ENCODE measurements at regions not wholly inside any gene's neighbourhood (a gene's known extent, or its start where the extent isn't known, plus 50 kb on each side); places are given as distances from the start of the nearest gene placed in this dataset.
"Not testable (repeated sequence)": the region's sequence is repeated elsewhere in the genome, so short reads cannot be mapped to it uniquely, and the experiment has no call there.

GRCh38 chr5:16987776-16988175, 51.7 kb upstream of the MYO10 start:
- ATAC-seq: no peak

- ATAC-seq: not testable (repeated sequence)
These were observed 54.9 kb upstream of the MYO10 start for GRCh38 chr5:16990817-16991520.

- peak; percentile 42 for ATAC-seq
These were observed 55.9 kb upstream of the MYO10 start for GRCh38 chr5:16992006-16992405.

- no peak for ATAC-seq
These were observed 56.4 kb upstream of the MYO10 start for GRCh38 chr5:16992444-16992843.

- no peak for ATAC-seq
These were observed 58.5 kb upstream of the MYO10 start for GRCh38 chr5:16994565-16994964.

GRCh38 chr5:16995372-16995771, 59.3 kb upstream of the MYO10 start:
- ATAC-seq: no peak

GRCh38 chr5:17000291-17000939, 64.3 kb upstream of the MYO10 start:
- no peak for ATAC-seq

- no peak for ATAC-seq
These were observed 65.3 kb upstream of the MYO10 start for GRCh38 chr5:17001428-17001827.

- ATAC-seq: no peak
These were observed 68.5 kb upstream of the MYO10 start for GRCh38 chr5:17004441-17005106.

DNA sequence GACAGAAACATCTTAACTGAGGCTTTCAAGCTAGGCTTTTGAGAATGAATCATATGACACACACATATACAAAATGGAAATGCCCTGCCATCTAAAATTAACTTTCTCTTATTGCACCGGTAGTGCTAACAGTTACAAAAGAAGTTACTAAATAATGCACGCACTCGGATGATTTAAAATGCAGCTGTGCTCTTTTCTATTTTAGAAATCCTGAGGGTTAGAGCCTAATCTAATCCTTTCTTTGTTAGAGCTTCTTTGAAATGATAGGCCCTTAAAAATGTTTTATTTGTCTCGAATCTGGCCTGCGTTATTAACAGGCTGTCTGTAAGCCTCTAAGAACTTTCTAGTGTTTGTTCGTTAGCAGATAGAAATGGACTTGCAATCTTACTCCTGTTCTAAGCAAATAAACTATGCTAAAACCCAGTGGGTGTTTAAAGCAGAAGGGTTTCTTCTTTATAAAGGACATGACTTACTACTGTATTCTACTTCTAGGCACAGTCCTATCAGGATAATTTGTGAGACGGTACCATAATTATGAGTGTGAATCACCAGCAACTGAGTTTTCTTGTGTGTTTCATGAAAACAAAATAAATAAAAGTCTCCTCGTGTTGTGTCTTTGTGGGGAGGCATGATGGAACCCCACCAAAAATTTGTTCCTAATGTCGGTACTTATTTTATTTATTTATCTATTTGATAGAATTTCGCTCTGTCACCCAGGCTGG, 69.2 kb upstream of the MYO10 start:
- no peak for ATAC-seq

GRCh38 chr5:17012289-17012688, 76.2 kb upstream of the MYO10 start:
- peak; percentile 69 for ATAC-seq

GRCh38 chr5:17014686-17015085, 78.6 kb upstream of the MYO10 start:
- ATAC-seq: peak; percentile 22

GRCh38 chr5:17018871-17019270, 82.8 kb upstream of the MYO10 start:
- ATAC-seq: peak; percentile 41

- no peak for ATAC-seq
These were observed 83.2 kb upstream of the MYO10 start for GRCh38 chr5:17019324-17019723.

- no peak for ATAC-seq
These were observed 84.9 kb upstream of the MYO10 start for GRCh38 chr5:17020678-17021601.

DNA sequence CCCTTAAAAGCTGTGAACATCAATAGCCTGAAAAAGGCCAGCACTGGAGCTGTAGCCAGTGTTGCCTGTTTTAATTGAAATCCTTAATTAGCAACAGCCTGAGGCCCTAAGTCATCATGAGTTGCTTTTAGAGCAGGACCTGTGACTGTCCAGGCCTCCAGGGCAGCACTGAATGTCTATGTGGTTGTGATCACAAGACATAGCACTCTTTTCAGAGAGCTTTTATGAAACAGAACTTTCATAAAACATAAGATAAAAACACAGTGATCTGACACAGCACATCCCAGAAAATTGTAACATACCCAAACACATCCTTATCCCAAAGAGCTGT, 85.5 kb upstream of the MYO10 start:
- no peak for ATAC-seq

DNA sequence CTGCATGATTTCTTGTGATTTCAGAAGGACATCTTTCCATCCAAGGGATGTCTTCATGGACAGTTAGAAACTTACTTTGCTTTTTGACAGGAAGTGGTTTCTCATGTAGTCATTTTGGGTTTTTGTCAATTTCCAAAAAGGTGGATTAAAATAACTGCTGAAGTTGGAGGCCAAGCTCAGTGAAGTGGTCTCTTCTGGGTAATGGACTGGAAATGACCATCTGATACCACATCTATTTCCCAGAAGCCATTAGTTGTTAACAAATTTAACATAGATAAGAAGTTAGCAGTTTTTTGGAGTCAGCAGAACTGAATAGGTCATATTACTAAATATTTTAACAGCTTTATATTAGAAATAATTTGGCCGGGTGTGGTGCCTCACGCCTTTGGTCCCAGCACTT, 86.2 kb upstream of the MYO10 start:
- ATAC-seq: no peak

DNA sequence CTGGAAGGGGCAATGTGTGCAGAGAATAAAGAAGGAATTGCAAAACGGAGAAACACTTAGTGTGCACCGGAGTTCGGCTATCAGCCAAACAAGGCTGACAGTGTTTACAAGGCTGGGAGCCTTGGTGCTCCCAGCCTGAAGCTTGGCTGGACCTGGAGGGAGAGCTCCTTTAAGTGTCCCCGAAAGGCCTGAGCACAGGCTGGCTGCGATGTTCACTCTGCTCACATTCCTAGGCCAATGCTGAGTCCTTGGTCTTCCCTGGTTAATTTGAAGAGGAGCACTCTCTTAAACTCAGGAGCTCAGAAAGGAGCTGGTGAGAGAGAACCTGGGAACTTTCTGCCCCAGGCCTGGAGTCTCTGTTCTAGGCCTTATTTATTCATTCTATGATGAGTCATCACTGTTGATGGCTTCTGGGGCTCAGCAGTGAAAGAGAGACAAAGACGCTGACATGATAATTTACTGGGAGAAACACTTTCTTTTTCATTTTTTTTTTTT, 88.6 kb upstream of the MYO10 start:
- peak; percentile 72 for ATAC-seq

- ATAC-seq: not testable (repeated sequence)
These were observed 95.7 kb upstream of the MYO10 start for GRCh38 chr5:17031659-17032277.

DNA sequence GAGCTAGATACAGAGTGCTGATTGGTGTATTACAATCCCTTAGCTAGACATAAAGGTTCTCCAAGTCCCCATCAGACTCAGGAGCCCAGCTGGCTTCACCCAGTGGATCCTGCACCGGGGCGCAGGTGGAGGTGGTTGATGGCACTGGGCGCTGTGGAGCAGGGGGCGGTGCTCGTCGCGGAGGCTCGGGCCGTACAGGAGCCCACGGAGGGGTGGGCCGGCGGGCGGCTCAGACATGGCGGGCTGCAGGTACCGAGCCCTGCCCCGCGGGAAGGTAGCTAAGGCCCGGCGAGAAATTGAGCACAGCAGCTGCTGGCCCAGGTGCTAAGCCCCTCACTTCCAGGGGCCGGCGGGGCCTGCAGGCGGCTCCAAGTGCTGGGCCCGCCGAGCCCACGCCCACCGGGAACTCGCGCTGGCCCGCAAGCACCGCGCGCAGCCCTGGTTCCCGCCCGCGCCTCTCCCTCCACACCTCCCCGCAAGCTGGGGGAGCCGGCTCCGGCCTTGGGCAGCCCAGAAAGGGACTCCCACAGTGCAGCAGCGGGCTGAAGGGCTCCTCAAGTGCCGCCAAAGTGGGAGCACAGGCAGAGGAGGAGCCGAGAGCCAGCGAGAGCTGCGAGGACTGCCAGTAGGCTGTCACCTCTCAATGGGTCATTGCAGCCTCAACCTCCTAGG, 96.4 kb upstream of the MYO10 start:
- ATAC-seq: not testable (repeated sequence)

- not testable (repeated sequence) for ATAC-seq
These were observed 98.9 kb upstream of the MYO10 start for GRCh38 chr5:17034992-17035391.

All from esophagus mucosa (tissue), 1 donor.